Femur (tissue), 1 donor: ENCODE measurements at regions not wholly inside any gene's neighbourhood (a gene's known extent, or its start where the extent isn't known, plus 50 kb on each side); places are given as distances from the start of the nearest gene placed in this dataset.

Experiments
- DNase-seq: peaks from one replicate; pipeline ENCODE4 v3.0.0-alpha.2; 2017

GRCh38 chr10:132115732-132116131, 50.0 kb downstream of the JAKMIP3 start:
- DNase-seq, result peak; percentile 44

GRCh38 chr10:132117146-132117545, 51.4 kb downstream of the JAKMIP3 start:
- no peak for DNase-seq

GRCh38 chr10:132117636-132118190, 52.0 kb downstream of the JAKMIP3 start:
- no peak for DNase-seq

- no peak for DNase-seq
These were observed 52.6 kb downstream of the JAKMIP3 start for GRCh38 chr10:132118366-132118765.

GRCh38 chr10:132120200-132120599, 54.5 kb downstream of the JAKMIP3 start:
- no peak for DNase-seq

GRCh38 chr10:132120734-132121510, 55.2 kb downstream of the JAKMIP3 start:
- no peak for DNase-seq

- DNase-seq, result no peak
These were observed 55.7 kb downstream of the JAKMIP3 start for GRCh38 chr10:132121511-132121830.

GRCh38 chr10:132122097-132122861, 56.5 kb downstream of the JAKMIP3 start:
- DNase-seq, result no peak

GRCh38 chr10:132122939-132123445, 57.2 kb downstream of the JAKMIP3 start:
- DNase-seq, result no peak

- no peak for DNase-seq
These were observed 57.9 kb downstream of the JAKMIP3 start for GRCh38 chr10:132123606-132124005.

- no peak for DNase-seq
These were observed 58.6 kb downstream of the JAKMIP3 start for GRCh38 chr10:132124201-132124920.

GRCh38 chr10:132129431-132129830, 57.3 kb upstream of the DPYSL4 start:
- DNase-seq, result no peak

GRCh38 chr10:132130286-132131265, 56.2 kb upstream of the DPYSL4 start:
- no peak for DNase-seq

- no peak for DNase-seq
These were observed 54.9 kb upstream of the DPYSL4 start for GRCh38 chr10:132131581-132132420.

- peak; percentile 49 for DNase-seq
These were observed 54.3 kb upstream of the DPYSL4 start for GRCh38 chr10:132132421-132132841.

GRCh38 chr10:132133005-132133404, 53.7 kb upstream of the DPYSL4 start:
- no peak for DNase-seq

GRCh38 chr10:132133449-132134240, 53.1 kb upstream of the DPYSL4 start:
- no peak for DNase-seq

- DNase-seq, result no peak
These were observed 52.3 kb upstream of the DPYSL4 start for GRCh38 chr10:132134241-132135052.
